Astrocyte of the spinal cord (primary cell): ENCODE measurements at regions not wholly inside any gene's neighbourhood (a gene's known extent, or its start where the extent isn't known, plus 50 kb on each side); places are given as distances from the start of the nearest gene placed in this dataset.

ENCODE experiments used
- DNase-seq: peaks from one replicate; pipeline ENCODE4 v3.0.0; 2011; ENCODE audit warnings: low read depth, low spot score
- H3K4me3 ChIP-seq: 2 replicates; pipeline ENCODE4 v1.5.1; 2011; ENCODE audit warnings: low read depth, mild to moderate bottlenecking, low read length, moderate library complexity
- CTCF ChIP-seq: IDR thresholded peaks from 2 replicates; pipeline ENCODE4 v1.5.1; 2012; ENCODE audit warnings: low read depth, mild to moderate bottlenecking, low read length, inconsistent platforms
- in situ Hi-C: cut with HindIII; loops from 2 replicates; pipeline ENCODE4 v1.10.0; 2017; ENCODE audit warnings: low sequenced_read_pairs

GRCh38 chr18:40760251-40760650, 1194.8 kb upstream of the PIK3C3 start:
- no peak for TF ChIP-seq CTCF
- in situ Hi-C loops, result no loop called here
- DNase-seq, result no peak
- no peak overlapping the region for H3K4me3 ChIP-seq

- no peak for DNase-seq
Observed at GRCh38 chr18:40754477-40754876, 1200.6 kb upstream of the PIK3C3 start.

GRCh38 chr18:40752316-40752715, 1202.7 kb upstream of the PIK3C3 start:
- no peak overlapping the region for H3K4me3 ChIP-seq
- in situ Hi-C loops, result no loop called here
- DNase-seq, result no peak
- TF ChIP-seq CTCF, result no peak

More at GRCh38 chr18:40754477-40754876, 1200.6 kb upstream of the PIK3C3 start:
- no peak for TF ChIP-seq CTCF
- no peak overlapping the region for H3K4me3 ChIP-seq
- in situ Hi-C loops, result no loop called here

GRCh38 chr18:40751186-40751585, 1203.8 kb upstream of the PIK3C3 start:
- DNase-seq, result no peak
- in situ Hi-C loops, result no loop called here
- no peak for TF ChIP-seq CTCF
- H3K4me3 ChIP-seq, result no peak overlapping the region

- in situ Hi-C loops, result no loop called here
- no peak for DNase-seq
- TF ChIP-seq CTCF, result no peak
- H3K4me3 ChIP-seq, result no peak overlapping the region
Observed at GRCh38 chr18:40739029-40739428, 1216.0 kb upstream of the PIK3C3 start.

GRCh38 chr18:40738321-40738880, 1216.6 kb upstream of the PIK3C3 start:
- DNase-seq, result no peak
- H3K4me3 ChIP-seq, result no peak overlapping the region
- in situ Hi-C loops, result no loop called here
- TF ChIP-seq CTCF, result no peak

- in situ Hi-C loops, result no loop called here
- H3K4me3 ChIP-seq, result no peak overlapping the region
- DNase-seq, result no peak
- TF ChIP-seq CTCF, result no peak
Observed at GRCh38 chr18:40708726-40709125, 1246.3 kb upstream of the PIK3C3 start.
